WTC11 (cell line): ENCODE measurements at regions not wholly inside any gene's neighbourhood (a gene's known extent, or its start where the extent isn't known, plus 50 kb on each side); places are given as distances from the start of the nearest gene placed in this dataset.

Experiments used
- ATAC-seq: fragments of 200-7000 bp; cut with Tn5 transposase; 2 replicates; pipeline ENCODE4 v1.10.0; 2021; ENCODE audit warnings: mild to moderate bottlenecking, moderate library complexity
- CTCF ChIA-PET: fragments of 300-600 bp; sonication (Branson Sonifier 250); formaldehyde crosslinking; loops from one replicate; lab custom pipeline; 2021; ENCODE audit warnings: antibody characterized with exemption; lab: Charles Lee
- POLR2A ChIA-PET: fragments of 350-600 bp; sonication (Branson Sonifier 250); formaldehyde crosslinking; loops from one replicate; lab custom pipeline; 2021; ENCODE audit warnings: antibody characterized with exemption; lab: Charles Lee
- DNase-seq: peaks from one replicate; pipeline ENCODE4 v3.0.0; 2021; ENCODE audit warnings: low spot score
- H3K27ac Mint-ChIP-seq: 2 replicates; pipeline ENCODE4 v1.8.0; 2021; ENCODE audit warnings: mixed read lengths
- H3K27me3 Mint-ChIP-seq: 2 replicates; pipeline ENCODE4 v1.8.0; 2021; ENCODE audit warnings: low read depth, mild to moderate bottlenecking, moderate library complexity, mixed read lengths
- H3K36me3 Mint-ChIP-seq: 2 replicates; pipeline ENCODE4 v1.8.0; 2021; ENCODE audit warnings: mixed read lengths
- H3K4me1 Mint-ChIP-seq: 2 replicates; pipeline ENCODE4 v1.8.0; 2022; ENCODE audit warnings: mixed read lengths
- H3K4me3 Mint-ChIP-seq: 2 replicates; pipeline ENCODE4 v1.8.0; 2021; ENCODE audit warnings: mild to moderate bottlenecking, moderate library complexity, mixed read lengths
- H3K9me3 Mint-ChIP-seq: 2 replicates; pipeline ENCODE4 v1.8.0; 2021; ENCODE audit warnings: mixed read lengths
- CBFB ChIP-seq: sonication (generic); formaldehyde crosslinking; IDR thresholded peaks from 2 replicates; pipeline ENCODE4 v1.8.1; 2022; ENCODE audit warnings: mild to moderate bottlenecking, low read depth, missing genetic modification reagents
- CDX4 ChIP-seq: fragments of 250-450 bp; sonication (Bioruptor Pico); IDR thresholded peaks from 2 replicates; pipeline ENCODE4 v1.9.0; 2021; ENCODE audit warnings: moderate library complexity, mild to moderate bottlenecking, inconsistent platforms, borderline replicate concordance
- CREM ChIP-seq: sonication (generic); formaldehyde crosslinking; IDR thresholded peaks from 2 replicates; pipeline ENCODE4 v1.8.1; 2022; ENCODE audit warnings: mild to moderate bottlenecking, missing genetic modification reagents, moderate library complexity
- CTCF ChIP-seq: fragments of 200-600 bp; IDR thresholded peaks from 2 replicates; pipeline ENCODE4 v1.8.0; 2022; ENCODE audit warnings: antibody characterized with exemption
- E2F1 ChIP-seq: sonication (generic); formaldehyde crosslinking; IDR thresholded peaks from 2 replicates; pipeline ENCODE4 v1.8.0; 2022; ENCODE audit warnings: mild to moderate bottlenecking, missing genetic modification reagents
- E2F4 ChIP-seq: sonication (generic); formaldehyde crosslinking; IDR thresholded peaks from 2 replicates; pipeline ENCODE4 v1.8.1; 2022; ENCODE audit warnings: low read depth, mild to moderate bottlenecking, moderate library complexity, missing genetic modification reagents, borderline replicate concordance
- ELF4 ChIP-seq: sonication (generic); formaldehyde crosslinking; IDR thresholded peaks from 2 replicates; pipeline ENCODE4 v1.8.1; 2022; ENCODE audit warnings: low read depth, mild to moderate bottlenecking, moderate library complexity, missing genetic modification reagents
- ESRRA ChIP-seq: sonication (generic); formaldehyde crosslinking; IDR thresholded peaks from 2 replicates; pipeline ENCODE4 v1.8.1; 2022; ENCODE audit warnings: mild to moderate bottlenecking, missing genetic modification reagents, borderline replicate concordance
- IRF1 ChIP-seq: sonication (generic); formaldehyde crosslinking; IDR thresholded peaks from 2 replicates; pipeline ENCODE4 v1.8.0; 2023; ENCODE audit warnings: missing genetic modification reagents
- MLX ChIP-seq: sonication (generic); formaldehyde crosslinking; IDR thresholded peaks from 2 replicates; pipeline ENCODE4 v1.8.1; 2023; ENCODE audit warnings: mild to moderate bottlenecking, missing genetic modification reagents, moderate library complexity
- MYBL2 ChIP-seq: sonication (generic); formaldehyde crosslinking; IDR thresholded peaks from 2 replicates; pipeline ENCODE4 v1.8.1; 2023; ENCODE audit warnings: mild to moderate bottlenecking, moderate library complexity, missing genetic modification reagents
- NFATC4 ChIP-seq: fragments of 250-450 bp; sonication (Bioruptor Pico); IDR thresholded peaks from 2 replicates; pipeline ENCODE4 v1.9.0; 2021; ENCODE audit warnings: mild to moderate bottlenecking
- NFE2L1 ChIP-seq: sonication (generic); formaldehyde crosslinking; IDR thresholded peaks from 2 replicates; pipeline ENCODE4 v1.8.1; 2023; ENCODE audit warnings: missing genetic modification reagents
- OVOL2 ChIP-seq: fragments of 250-450 bp; sonication (Bioruptor Pico); IDR thresholded peaks from 2 replicates; pipeline ENCODE4 v1.9.0; 2021; ENCODE audit warnings: mild to moderate bottlenecking, borderline replicate concordance
- RELA ChIP-seq: sonication (generic); formaldehyde crosslinking; IDR thresholded peaks from 2 replicates; pipeline ENCODE4 v1.8.1; 2022; ENCODE audit warnings: missing genetic modification reagents, mild to moderate bottlenecking, borderline replicate concordance
- TP53 ChIP-seq: sonication (generic); formaldehyde crosslinking; IDR thresholded peaks from 2 replicates; pipeline ENCODE4 v1.8.1; 2023; ENCODE audit warnings: mild to moderate bottlenecking, missing genetic modification reagents
- ZBTB43 ChIP-seq: sonication (generic); formaldehyde crosslinking; IDR thresholded peaks from 2 replicates; pipeline ENCODE4 v1.8.1; 2023; ENCODE audit warnings: mild to moderate bottlenecking, missing genetic modification reagents
- ZMAT4 ChIP-seq: fragments of 250-450 bp; sonication (Bioruptor Pico); IDR thresholded peaks from 2 replicates; pipeline ENCODE4 v1.9.0; 2021; ENCODE audit warnings: mild to moderate bottlenecking
- ZNF121 ChIP-seq: sonication (generic); formaldehyde crosslinking; IDR thresholded peaks from 2 replicates; pipeline ENCODE4 v1.8.0; 2023; ENCODE audit warnings: missing genetic modification reagents
- ZNF219 ChIP-seq: sonication (generic); formaldehyde crosslinking; IDR thresholded peaks from 2 replicates; pipeline ENCODE4 v1.8.0; 2023; ENCODE audit warnings: missing genetic modification reagents, mild to moderate bottlenecking, borderline replicate concordance
- ZNF281 ChIP-seq: sonication (generic); formaldehyde crosslinking; IDR thresholded peaks from 2 replicates; pipeline ENCODE4 v1.8.0; 2023; ENCODE audit warnings: mild to moderate bottlenecking, missing genetic modification reagents
- ZNF423 ChIP-seq: fragments of 250-450 bp; sonication (Bioruptor Pico); IDR thresholded peaks from 2 replicates; pipeline ENCODE4 v2.1.2; 2022; ENCODE audit warnings: mild to moderate bottlenecking, moderate library complexity

GRCh38 chr18:30113454-30113853, 929.1 kb downstream of the DSC3 start:
- no peaks in the 10 kb centered on the region for H3K4me1 Mint-ChIP-seq
- H3K27ac Mint-ChIP-seq, result no peak overlapping the region
- ATAC-seq, result no peak
- H3K4me3 Mint-ChIP-seq, result no peak overlapping the region
- no peak for DNase-seq
- POLR2A ChIA-PET, result no interaction called here
- H3K9me3 Mint-ChIP-seq, result peaks cover 5% of the 10 kb centered on the region; the same call in 1 of the 2 replicates
- TF ChIP-seq ESRRA (CRISPR knock-in tag) (no peak), E2F1 (CRISPR knock-in tag) (no peak), TP53 (CRISPR knock-in tag) (no peak), NFE2L1 (no peak), IRF1 (no peak)
- CTCF ChIA-PET, result no interaction called here
- no peaks in the 10 kb centered on the region for H3K27me3 Mint-ChIP-seq
- H3K36me3 Mint-ChIP-seq, result peaks cover 1% of the 10 kb centered on the region; the same call in 1 of the 2 replicates

GRCh38 chr18:30106356-30106755, 936.2 kb downstream of the DSC3 start:
- ATAC-seq (no peak), DNase-seq (no peak)
- no peaks in the 10 kb centered on the region for H3K27me3 Mint-ChIP-seq
- CTCF ChIA-PET, result no interaction called here
- POLR2A ChIA-PET, result no interaction called here
- no peak overlapping the region for H3K4me3 Mint-ChIP-seq
- no peaks in the 10 kb centered on the region for H3K36me3 Mint-ChIP-seq
- H3K4me1 Mint-ChIP-seq, result no peaks in the 10 kb centered on the region
- TF ChIP-seq CTCF (no peak), E2F4 (CRISPR knock-in tag) (no peak), IRF1 (no peak), ELF4 (CRISPR knock-in tag) (no peak), ZNF281 (CRISPR knock-in tag) (no peak), RELA (CRISPR knock-in tag) (no peak), CREM (CRISPR knock-in tag) (no peak), NFE2L1 (no peak), NFATC4 (CRISPR knock-in tag) (no peak), ZNF423 (no peak), ZMAT4 (no peak), CBFB (no peak), ZNF121 (CRISPR knock-in tag) (no peak), ZNF219 (CRISPR knock-in tag) (no peak), MLX (no peak), OVOL2 (CRISPR knock-in tag) (no peak), ZBTB43 (CRISPR knock-in tag) (no peak), CDX4 (CRISPR knock-in tag) (no peak), MYBL2 (no peak)
- H3K27ac Mint-ChIP-seq, result no peak overlapping the region
- no peaks in the 10 kb centered on the region for H3K9me3 Mint-ChIP-seq
